Cerebellar cortex (tissue), 1 donor: ENCODE measurements at regions not wholly inside any gene's neighbourhood (a gene's known extent, or its start where the extent isn't known, plus 50 kb on each side); places are given as distances from the start of the nearest gene placed in this dataset.
"Not testable (repeated sequence)": the region's sequence is repeated elsewhere in the genome, so short reads cannot be mapped to it uniquely, and the experiment has no call there.

ENCODE experiments used
- DNase-seq: peaks from one replicate; pipeline ENCODE4 v3.0.0-alpha.2; 2015; ENCODE audit warnings: low spot score

- no peak for DNase-seq
These were observed 1814.9 kb downstream of the SLITRK5 start for GRCh38 chr13:89486065-89486464.

- DNase-seq: no peak
These were observed 1815.5 kb downstream of the SLITRK5 start for GRCh38 chr13:89486709-89487108.

DNA sequence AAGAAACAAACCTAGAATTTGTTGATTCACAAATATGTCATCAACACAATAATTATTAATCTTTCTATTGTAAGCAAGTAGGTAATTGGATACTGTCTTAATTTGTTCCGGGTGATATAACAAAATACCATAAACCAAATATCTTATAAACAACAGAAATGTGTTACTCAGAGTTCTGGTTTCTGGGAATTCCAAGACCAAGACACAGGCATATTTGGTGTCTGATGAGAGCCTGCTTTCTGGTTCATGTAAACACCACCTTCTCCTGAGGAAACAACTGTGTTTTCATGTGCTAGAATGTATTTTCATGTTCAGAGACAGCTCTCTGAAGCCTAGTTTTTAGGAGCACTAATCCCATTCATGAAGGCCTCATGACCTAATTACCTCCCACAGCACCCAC lies 1819.5 kb downstream of the SLITRK5 start:
- no peak for DNase-seq

GRCh38 chr13:89496478-89496877 lies 1825.3 kb downstream of the SLITRK5 start:
- DNase-seq: no peak

DNA sequence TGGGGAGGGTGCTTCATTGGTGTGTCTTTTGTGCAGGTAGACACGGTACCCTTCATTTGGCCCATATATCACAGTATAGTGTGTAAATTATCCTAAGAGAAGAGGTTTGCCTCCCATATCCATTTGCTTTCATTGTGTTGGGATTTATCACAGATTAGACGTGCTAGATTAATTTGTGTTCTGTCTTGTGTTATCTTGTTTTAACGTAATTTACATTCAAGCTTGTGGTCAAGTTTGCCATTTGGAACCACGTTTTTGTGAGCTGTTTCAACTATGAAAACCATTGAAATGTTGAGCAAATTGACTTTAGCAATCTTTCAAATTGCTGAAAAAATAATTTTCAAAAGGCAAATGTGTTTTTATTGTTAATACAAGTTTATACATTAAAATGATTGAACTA lies 1826.5 kb downstream of the SLITRK5 start:
- no peak for DNase-seq

DNA sequence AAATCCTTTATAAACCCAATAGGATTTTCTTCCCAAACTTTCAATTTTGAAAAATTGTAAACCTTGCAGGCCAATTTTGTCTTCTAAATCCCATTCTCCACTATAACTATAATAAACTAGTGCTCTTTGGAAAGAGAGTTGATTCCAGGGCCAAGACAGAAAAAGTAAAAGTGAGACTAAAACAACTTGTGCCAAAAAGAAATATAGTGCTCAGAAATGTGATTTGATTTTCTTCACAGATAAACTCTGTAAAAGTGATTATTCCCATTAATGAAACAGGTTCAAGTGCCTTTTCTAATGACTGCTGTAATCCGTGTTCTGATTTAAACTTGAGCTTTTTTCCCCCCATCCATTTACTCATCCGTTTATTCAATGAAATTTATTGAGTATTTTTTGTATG lies 1831.1 kb downstream of the SLITRK5 start:
- no peak for DNase-seq

- DNase-seq: no peak
These were observed 1832.8 kb upstream of the MIR17HG start for GRCh38 chr13:89514534-89515312.

- no peak for DNase-seq
These were observed 1831.5 kb upstream of the MIR17HG start for GRCh38 chr13:89515948-89516347.

DNA sequence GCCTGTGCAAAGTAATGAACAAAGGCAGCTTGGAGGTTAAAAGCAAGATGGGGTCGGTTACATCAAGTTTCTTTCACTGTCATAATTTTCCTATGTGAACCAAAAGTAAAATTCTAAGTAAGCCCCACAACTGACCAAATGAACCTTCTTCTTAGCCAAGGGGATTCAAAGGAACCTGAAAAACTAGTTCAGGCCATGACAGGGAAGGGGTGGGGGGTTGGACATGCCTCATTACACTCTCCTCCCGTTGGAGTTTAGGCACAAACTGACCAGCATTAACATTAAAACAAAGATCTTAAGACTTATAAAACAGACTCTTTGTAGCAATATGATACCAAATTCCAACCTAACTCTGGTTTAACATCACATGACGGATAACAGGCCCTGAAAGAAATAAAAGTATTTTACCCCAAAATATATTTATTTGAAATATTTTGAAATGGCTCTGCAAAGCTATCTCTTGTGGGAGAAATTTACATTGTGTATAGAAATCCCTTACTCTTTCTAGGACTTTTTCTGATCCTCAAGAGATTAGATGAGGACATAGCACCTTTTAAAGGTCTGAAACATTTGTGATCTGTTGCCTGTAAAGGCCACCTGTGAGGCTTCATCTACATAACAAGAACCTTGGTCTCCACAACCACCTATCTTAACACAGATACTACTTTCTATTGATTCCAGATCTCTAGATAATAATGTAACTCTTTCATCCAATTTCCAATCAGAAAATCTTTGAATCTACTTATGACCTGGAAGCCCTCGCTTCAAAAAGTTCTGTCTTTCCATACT lies 1829.0 kb upstream of the MIR17HG start:
- DNase-seq: no peak

DNA sequence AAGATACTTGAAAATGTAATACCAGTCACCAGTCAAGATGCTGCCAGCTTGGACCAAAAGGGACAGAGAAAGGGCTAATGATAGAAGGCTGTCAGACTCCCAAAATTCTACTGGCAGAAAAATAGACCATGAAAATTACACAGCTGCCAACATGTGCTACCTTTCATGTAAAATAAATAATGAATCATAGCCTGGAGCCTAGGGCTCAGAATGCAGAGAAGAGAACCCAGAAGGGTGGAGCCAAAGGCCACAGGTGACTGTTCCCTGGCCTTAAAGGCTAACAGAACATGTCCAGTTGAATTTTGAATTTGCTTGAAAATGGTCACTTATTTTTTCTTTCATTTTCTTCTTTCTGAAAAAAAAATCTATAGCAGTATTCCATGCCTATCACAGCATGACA lies 1827.0 kb upstream of the MIR17HG start:
- DNase-seq: no peak

GRCh38 chr13:89521672-89522071 lies 1825.8 kb upstream of the MIR17HG start:
- not testable (repeated sequence) for DNase-seq

DNA sequence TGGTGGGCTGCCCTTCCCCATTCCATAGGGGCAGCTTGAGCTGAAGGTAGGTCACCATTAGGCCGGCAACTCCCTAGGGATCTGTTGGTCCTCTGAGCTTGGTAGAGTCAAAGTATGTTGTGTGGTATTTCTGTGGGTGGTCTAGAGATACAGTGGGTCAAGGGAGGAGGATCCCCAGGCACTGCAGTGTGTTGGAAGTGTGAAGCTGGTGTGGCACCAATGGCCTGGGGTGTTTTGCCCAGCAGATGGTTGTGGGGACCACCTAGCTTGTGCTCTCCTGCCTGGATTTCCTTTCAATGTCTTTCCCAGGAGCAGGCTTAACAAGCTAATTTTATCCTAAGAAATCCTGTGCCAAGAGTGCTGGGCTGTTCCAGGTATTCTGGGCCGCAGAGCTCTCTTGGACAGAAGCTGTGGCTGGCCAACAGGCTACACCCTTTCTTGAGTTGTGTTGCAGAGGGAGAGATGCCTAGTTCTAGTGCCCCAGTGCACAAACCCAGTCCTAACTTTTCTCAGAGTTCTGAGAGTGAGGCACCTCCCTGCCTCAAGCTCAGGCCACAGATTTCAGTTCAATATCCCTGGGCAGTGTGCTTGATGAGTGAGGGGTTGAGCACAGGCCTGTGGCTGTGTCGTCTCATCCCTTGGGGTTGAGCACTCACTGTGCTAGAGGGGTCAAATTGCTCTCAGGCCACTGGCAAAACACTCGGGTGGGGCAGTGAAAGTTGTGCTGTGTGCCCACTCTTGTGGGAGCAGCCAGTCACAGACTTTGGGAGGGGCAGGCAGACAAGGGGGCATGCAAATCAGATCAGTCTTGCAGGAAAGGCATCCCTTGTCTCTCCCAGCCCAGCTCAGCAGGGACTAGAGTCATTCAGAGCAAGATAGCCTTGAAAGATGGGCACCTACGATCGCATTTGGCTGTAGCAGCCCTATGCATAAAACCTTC lies 1806.1 kb upstream of the MIR17HG start:
- no peak for DNase-seq

DNA sequence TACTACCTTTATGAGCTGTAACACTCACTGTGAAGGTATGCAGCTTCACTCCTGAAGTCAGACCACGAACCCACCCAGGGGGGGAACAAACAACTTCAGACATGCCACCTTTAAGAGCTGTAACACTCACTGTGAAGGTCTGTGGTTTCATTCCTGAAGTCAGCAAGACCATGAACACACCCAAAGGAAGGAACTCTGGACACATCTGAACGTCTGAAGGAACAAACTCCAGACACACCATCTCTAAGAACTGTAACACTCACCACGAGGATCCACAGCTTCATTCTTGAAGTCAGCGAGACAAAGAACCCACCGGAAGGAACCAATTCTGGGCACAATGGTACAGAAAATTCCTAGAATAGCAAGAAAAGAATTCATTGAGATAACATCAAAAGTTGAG lies 1796.5 kb upstream of the MIR17HG start:
- DNase-seq: no peak

DNA sequence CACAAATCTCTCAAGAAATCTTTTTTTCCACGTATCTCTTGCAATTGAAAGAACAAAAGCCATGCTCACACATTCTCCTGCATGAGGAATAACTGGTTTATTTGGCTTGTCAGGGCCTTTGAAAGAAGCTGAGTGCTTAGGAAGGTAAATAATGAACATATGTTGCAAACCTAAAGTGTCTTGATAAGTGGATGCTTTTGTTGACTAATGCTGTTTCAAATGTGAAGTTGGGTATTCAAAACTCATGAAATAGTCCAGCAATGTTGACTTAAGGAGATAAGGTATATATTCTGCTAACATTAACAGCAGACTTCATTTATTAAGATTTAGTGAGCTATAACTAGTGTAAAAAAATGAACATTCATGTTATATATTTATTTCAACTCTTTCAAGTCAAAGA lies 1792.7 kb upstream of the MIR17HG start:
- DNase-seq: no peak

GRCh38 chr13:89565476-89566100 lies 1781.9 kb upstream of the MIR17HG start:
- DNase-seq: no peak

- DNase-seq: no peak
These were observed 1780.5 kb upstream of the MIR17HG start for GRCh38 chr13:89567025-89567424.

GRCh38 chr13:89568276-89568675 lies 1779.2 kb upstream of the MIR17HG start:
- no peak for DNase-seq

GRCh38 chr13:89568746-89569145 lies 1778.7 kb upstream of the MIR17HG start:
- no peak for DNase-seq

DNA sequence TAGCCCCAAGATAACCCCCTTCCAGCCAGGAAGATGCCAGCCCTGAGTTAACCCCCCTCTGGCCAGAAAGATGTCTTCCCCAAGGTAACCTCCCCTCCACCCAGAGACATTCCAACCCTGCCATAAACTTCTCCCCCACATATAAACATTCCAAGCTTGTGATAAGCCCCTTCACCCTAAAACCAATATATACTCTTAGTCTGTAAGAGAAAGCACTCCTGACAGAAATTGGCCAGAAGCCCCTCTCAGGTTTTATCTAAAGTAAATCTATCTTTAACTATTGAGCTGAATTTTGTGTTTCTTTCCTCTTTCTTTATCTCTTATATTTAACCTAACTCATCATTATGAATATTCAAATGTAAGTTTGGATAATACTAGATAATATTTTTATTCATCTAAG lies 1775.8 kb upstream of the MIR17HG start:
- DNase-seq: no peak

DNA sequence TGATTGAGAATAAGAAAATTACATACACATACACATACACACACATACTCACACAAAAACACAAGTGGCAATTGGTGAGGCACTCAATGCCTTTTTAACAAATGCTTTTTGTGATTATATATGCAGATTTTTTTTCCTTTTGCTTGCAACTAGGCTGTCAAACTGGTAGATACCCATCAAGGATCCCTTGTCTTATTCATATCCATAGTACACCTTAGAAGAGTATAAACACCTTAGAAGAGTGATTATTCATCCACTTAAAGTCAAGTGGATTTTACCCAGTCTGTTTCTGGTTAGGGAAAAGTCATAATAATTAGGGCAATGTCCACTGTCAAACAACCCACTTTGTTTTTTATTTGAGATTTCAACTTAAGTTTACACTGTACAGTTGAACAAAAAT lies 1773.4 kb upstream of the MIR17HG start:
- DNase-seq: no peak

GRCh38 chr13:89577301-89577700 lies 1770.2 kb upstream of the MIR17HG start:
- DNase-seq: no peak

DNA sequence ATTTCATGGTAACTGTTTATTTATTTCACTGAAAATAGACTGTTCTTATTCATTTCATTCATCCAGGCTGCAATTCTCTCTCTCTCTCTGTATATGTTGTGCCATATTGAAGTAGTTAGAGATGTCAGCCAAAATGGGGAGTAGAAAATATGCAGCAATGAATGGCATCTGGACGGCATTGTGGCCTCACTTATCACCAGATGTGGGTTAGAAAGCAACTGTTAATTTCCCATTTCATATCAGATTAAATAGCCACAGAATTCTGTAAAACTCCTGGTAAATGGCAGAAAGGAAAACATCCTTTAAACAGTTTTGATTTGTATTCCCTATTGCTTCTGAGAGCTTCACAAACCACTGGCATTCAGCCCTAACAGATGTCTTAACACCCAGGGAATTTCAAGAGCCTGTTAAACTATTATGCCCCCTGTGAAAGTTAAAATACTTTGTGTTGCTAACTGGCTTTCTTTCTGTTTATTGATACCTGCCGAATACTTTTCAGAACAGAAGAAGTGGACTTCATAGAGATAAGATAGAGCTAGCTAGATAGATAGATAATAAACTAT lies 1763.3 kb upstream of the MIR17HG start:
- DNase-seq: no peak
